HCT116 (cell line): ENCODE measurements at regions not wholly inside any gene's neighbourhood (a gene's known extent, or its start where the extent isn't known, plus 50 kb on each side); places are given as distances from the start of the nearest gene placed in this dataset.
"Not testable (repeated sequence)": the region's sequence is repeated elsewhere in the genome, so short reads cannot be mapped to it uniquely, and the experiment has no call there.

ENCODE experiments used
- ATAC-seq: fragments of 200-7000 bp; cut with Tn5 transposase; 2 replicates; pipeline ENCODE4 v1.9.1; 2020; ENCODE audit warnings: mild to moderate bottlenecking, moderate library complexity
- BruUV-seq: library from RNA; stranded (reverse); fragments of 400-500 nt; replicated peaks from 2 replicates; lab custom pipeline; 2021; lab: Mats Ljungman, UMichigan
- CTCF ChIA-PET: fragments of 300-600 bp; sonication (Branson Sonifier 250); formaldehyde crosslinking; loops from one replicate; lab custom pipeline; 2021; ENCODE audit warnings: antibody characterized with exemption; lab: Charles Lee
- POLR2A ChIA-PET: fragments of 300-600, 350-600 bp; sonication (Branson Sonifier 250); formaldehyde crosslinking; loops from one replicate; lab custom pipeline; 2021; ENCODE audit warnings: antibody characterized with exemption; lab: Charles Lee
- RAD21 ChIA-PET, 2 experiments: fragments of 300-600 bp; sonication (Branson Sonifier 250); formaldehyde crosslinking; loops; one replicate each; lab custom pipeline; 2023; ENCODE audit warnings: low total read pairs in 2 of 2; ENCODE audit not compliant: uncharacterized antibody in 2 of 2, unreplicated experiment in 2 of 2, low non-redundant PET in 1 of 2; lab: Charles Lee
- DNase-seq: peaks from one replicate; pipeline ENCODE4 v3.0.0-alpha.2; 2010; ENCODE audit warnings: low read depth, low spot score
- H2AFZ ChIP-seq: fragments of 200-600 bp; shearing (Covaris generic), sonication (generic); 2 replicates; pipeline ENCODE4 v1.6.1; 2017; ENCODE audit warnings: low read depth, mixed run types, mixed read lengths, antibody characterized with exemption, low read length; ENCODE audit not compliant: poor library complexity, severe bottlenecking
- H3K27ac ChIP-seq: 2 replicates; pipeline ENCODE4 v1.5.1; 2012; ENCODE audit warnings: low read depth, low read length
- H3K27me3 ChIP-seq: fragments of 200-600 bp; sonication (generic); 2 replicates; pipeline ENCODE4 v1.6.1; 2016; ENCODE audit warnings: mixed run types, low read length, mixed read lengths; ENCODE audit not compliant: insufficient read depth
- H3K36me3 ChIP-seq, 2 experiments: fragments of 200-500 bp in 1 of 2; fragments of 200-600 bp in 1 of 2; sonication (Bioruptor generic) in 1 of 2; sonication (generic) in 1 of 2; 2 replicates each; pipeline versions ENCODE4 v1.5.1 to v1.6.1; 2014 to 2016; ENCODE audit warnings: low read length in 2 of 2, inconsistent platforms in 1 of 2, mixed read lengths in 1 of 2, mixed run types in 1 of 2; ENCODE audit not compliant: insufficient read depth in 2 of 2, control insufficient read depth in 1 of 2
- H3K4me1 ChIP-seq, 2 experiments: fragments of 200-600 bp in 1 of 2; sonication (generic) in 1 of 2; 2 replicates each; pipeline versions ENCODE4 v1.5.1 to v1.6.1; 2012 to 2017; ENCODE audit warnings: low read length in 2 of 2, inconsistent platforms in 1 of 2, mild to moderate bottlenecking in 1 of 2, mixed read lengths in 1 of 2, mixed run types in 1 of 2, moderate library complexity in 1 of 2; ENCODE audit not compliant: insufficient read depth in 2 of 2, control insufficient read depth in 1 of 2
- H3K4me2 ChIP-seq: fragments of 200-600 bp; sonication (generic); 2 replicates; pipeline ENCODE4 v1.6.1; 2017; ENCODE audit warnings: mixed run types, low read length, mixed read lengths
- H3K4me3 ChIP-seq, 2 experiments: fragments of 200-600 bp in 1 of 2; sonication (generic) in 1 of 2; replicated peaks in 1 of 2; 2 replicates each; pipeline ENCODE4 v1.5.1; 2011 to 2016; ENCODE audit warnings: low read length in 2 of 2, control low read depth in 1 of 2, low read depth in 1 of 2, mild to moderate bottlenecking in 1 of 2, mixed read lengths in 1 of 2, mixed run types in 1 of 2
- H3K79me2 ChIP-seq: fragments of 200-600 bp; sonication (generic); 2 replicates; pipeline ENCODE4 v1.6.1; 2017; ENCODE audit warnings: mild to moderate bottlenecking, mixed run types, low read length, moderate library complexity, mixed read lengths; ENCODE audit not compliant: insufficient read depth
- H3K9ac ChIP-seq: fragments of 200-600 bp; sonication (generic); 2 replicates; pipeline ENCODE4 v1.6.1; 2016; ENCODE audit warnings: low read length, mixed read lengths
- H3K9me2 ChIP-seq: fragments of 200-600 bp; sonication (generic), shearing (Covaris generic); 2 replicates; pipeline ENCODE4 v1.6.1; 2017; ENCODE audit warnings: mixed run types, mild to moderate bottlenecking, moderate library complexity; ENCODE audit not compliant: insufficient read depth
- H3K9me3 ChIP-seq, 2 experiments: fragments of 200-500 bp in 1 of 2; fragments of 200-600 bp in 1 of 2; sonication (Bioruptor generic) in 1 of 2; sonication (generic) in 1 of 2; 2 replicates each; pipeline ENCODE4 v1.6.1; 2014 to 2017; ENCODE audit warnings: low read length in 2 of 2, mixed read lengths in 2 of 2, inconsistent platforms in 1 of 2, low read depth in 1 of 2, mild to moderate bottlenecking in 1 of 2, mixed run types in 1 of 2, moderate library complexity in 1 of 2; ENCODE audit not compliant: control insufficient read depth in 1 of 2, insufficient read depth in 1 of 2
- H4K20me1 ChIP-seq: fragments of 200-600 bp; sonication (generic), shearing (Covaris generic); 2 replicates; pipeline ENCODE4 v1.6.1; 2017; ENCODE audit warnings: mixed run types, mild to moderate bottlenecking, moderate library complexity; ENCODE audit not compliant: insufficient read depth
- intact Hi-C: fragments of 100-400 bp; cut with micrococcal nuclease; formaldehyde crosslinking; loops from 2 replicates; pipeline ENCODE4 v1.10.0; 2022

- H2AFZ ChIP-seq, H3K27me3 ChIP-seq, BruUV-seq, H3K4me1 ChIP-seq, H3K4me3 ChIP-seq, H3K9ac ChIP-seq, CTCF ChIA-PET, intact Hi-C loops, H3K4me2 ChIP-seq, ATAC-seq, POLR2A ChIA-PET, H3K9me3 ChIP-seq, H3K36me3 ChIP-seq, H3K9me2 ChIP-seq, H3K79me2 ChIP-seq, H4K20me1 ChIP-seq, RAD21 ChIA-PET, DNase-seq, H3K27ac ChIP-seq: not testable (repeated sequence)
Measured at GRCh38 chr11:3444420-3444744, 65.4 kb upstream of the ZNF195 start.

DNA sequence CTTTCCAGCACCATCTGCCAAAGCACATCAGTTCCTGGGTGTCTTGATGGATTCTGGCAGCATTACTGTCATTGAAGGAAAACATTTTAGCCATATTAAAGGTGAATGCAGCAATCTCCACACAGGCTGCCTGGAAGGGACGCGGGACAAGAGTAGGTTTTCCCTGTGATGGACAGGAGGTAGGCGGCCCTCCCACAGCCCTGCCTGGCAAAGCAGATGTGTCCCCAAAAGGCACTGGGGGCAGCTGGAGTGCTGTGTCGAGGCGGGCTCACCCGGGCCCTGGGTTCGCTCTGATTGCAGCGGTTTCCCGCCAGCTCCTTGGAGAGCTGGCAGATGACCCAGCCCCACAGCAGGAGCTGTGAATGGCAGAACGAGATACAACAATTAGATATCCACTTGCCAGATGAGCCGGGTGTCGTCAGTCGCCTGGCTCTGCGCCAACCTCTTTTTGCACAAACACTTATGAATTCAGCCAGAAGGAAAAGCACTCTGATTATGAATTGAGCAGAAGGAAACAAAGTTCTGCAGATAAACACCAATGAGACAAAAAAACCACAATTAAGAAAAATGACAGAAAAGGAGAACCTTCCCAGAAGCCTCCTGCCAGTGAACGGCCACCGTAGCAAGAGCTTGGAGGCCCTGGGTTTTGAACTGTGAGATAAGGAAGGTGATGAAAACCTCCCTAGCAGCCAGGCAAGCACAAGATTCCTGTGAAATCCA, 64.9 kb upstream of the ZNF195 start:
- H3K9me2 ChIP-seq, H3K36me3 ChIP-seq, H3K27me3 ChIP-seq, H3K4me3 ChIP-seq, BruUV-seq, H3K27ac ChIP-seq, H2AFZ ChIP-seq, H3K9ac ChIP-seq, DNase-seq, POLR2A ChIA-PET, H3K9me3 ChIP-seq, H3K4me1 ChIP-seq, H3K79me2 ChIP-seq, ATAC-seq, intact Hi-C loops, RAD21 ChIA-PET, H4K20me1 ChIP-seq, CTCF ChIA-PET, H3K4me2 ChIP-seq: not testable (repeated sequence)

DNA sequence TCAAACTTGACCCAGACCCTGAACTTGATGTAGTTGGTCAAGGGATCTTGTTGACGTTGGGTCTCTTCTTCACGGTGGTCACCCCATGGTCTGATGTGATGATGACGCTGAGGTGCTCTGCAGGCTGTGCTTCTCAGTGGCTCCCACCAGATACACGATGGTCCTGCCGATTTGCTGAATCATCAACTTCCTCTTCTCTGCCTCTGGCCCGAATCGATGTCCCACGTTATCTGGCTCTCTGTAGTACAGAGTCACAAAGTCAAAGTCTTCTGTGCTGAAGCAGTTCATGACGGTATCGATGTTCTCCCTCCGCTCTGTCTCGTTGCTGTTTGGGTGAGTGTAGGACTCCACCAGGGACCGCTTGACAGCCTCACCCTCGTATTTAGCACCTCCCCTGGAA, 58.5 kb upstream of the ZNF195 start:
- RAD21 ChIA-PET, BruUV-seq, H3K9me3 ChIP-seq, H3K4me3 ChIP-seq, intact Hi-C loops, H3K9me2 ChIP-seq, CTCF ChIA-PET, H2AFZ ChIP-seq, H4K20me1 ChIP-seq, H3K27me3 ChIP-seq, H3K9ac ChIP-seq, H3K36me3 ChIP-seq, H3K4me2 ChIP-seq, POLR2A ChIA-PET, H3K79me2 ChIP-seq, H3K4me1 ChIP-seq, DNase-seq, H3K27ac ChIP-seq, ATAC-seq: not testable (repeated sequence)
